Common myeloid progenitor, CD34-positive (primary cell): ENCODE measurements at regions not wholly inside any gene's neighbourhood (a gene's known extent, or its start where the extent isn't known, plus 50 kb on each side); places are given as distances from the start of the nearest gene placed in this dataset.
"Not testable (repeated sequence)": the region's sequence is repeated elsewhere in the genome, so short reads cannot be mapped to it uniquely, and the experiment has no call there.

Experiments used
- CTCF ChIA-PET: fragments of 350-600 bp; sonication (Branson Sonifier 250); formaldehyde crosslinking; loops from one replicate; lab custom pipeline; 2021; ENCODE audit warnings: antibody characterized with exemption; lab: Charles Lee
- POLR2A ChIA-PET: fragments of 350-600 bp; sonication (Branson Sonifier 250); formaldehyde crosslinking; loops from one replicate; lab custom pipeline; 2021; ENCODE audit warnings: antibody characterized with exemption; lab: Charles Lee
- DNase-seq, 3 donors: peaks; one replicate each; pipeline versions ENCODE4 v3.0.0 to v3.0.0-alpha.2; 2013
- H3K27ac ChIP-seq, 2 experiments: 1 replicate in 1 of 2; 2 replicates in 1 of 2; pipeline ENCODE4 v1.7.0; 2013; ENCODE audit warnings: inconsistent platforms in 2 of 2, low read length in 2 of 2, mild to moderate bottlenecking in 2 of 2, low read depth in 1 of 2, moderate library complexity in 1 of 2; ENCODE audit not compliant: severe bottlenecking in 2 of 2, insufficient read depth in 1 of 2, poor library complexity in 1 of 2
- H3K27me3 ChIP-seq, 5 experiments: replicated peaks in 2 of 5; 1 replicate in 3 of 5; 2 replicates in 2 of 5; pipeline versions ENCODE4 v1.6.1 to v1.7.0; 2013; ENCODE audit warnings: low read length in 4 of 5, mild to moderate bottlenecking in 2 of 5, moderate library complexity in 2 of 5, inconsistent platforms in 1 of 5; ENCODE audit not compliant: insufficient read depth in 5 of 5, control insufficient read depth in 4 of 5
- H3K36me3 ChIP-seq, 4 experiments: 1 replicate in 2 of 4; 2 replicates in 2 of 4; pipeline versions ENCODE4 v1.6.1 to v1.7.0; 2013; ENCODE audit warnings: low read length in 3 of 4, control low read depth in 1 of 4, mild to moderate bottlenecking in 1 of 4; ENCODE audit not compliant: control insufficient read depth in 4 of 4, insufficient read depth in 4 of 4
- H3K4me1 ChIP-seq, 4 experiments: 1 replicate in 3 of 4; 2 replicates in 1 of 4; pipeline versions ENCODE4 v1.6.1 to v1.7.1; 2013; ENCODE audit warnings: low read length in 3 of 4, mild to moderate bottlenecking in 3 of 4, control low read depth in 1 of 4, inconsistent platforms in 1 of 4, moderate library complexity in 1 of 4; ENCODE audit not compliant: control insufficient read depth in 4 of 4, insufficient read depth in 4 of 4; ENCODE audit errors: control extremely low read depth in 1 of 4
- H3K4me3 ChIP-seq, 7 experiments: 1 replicate in 4 of 7; 2 replicates in 3 of 7; pipeline versions ENCODE4 v1.5.1 to v1.7.0; 2013; ENCODE audit warnings: mild to moderate bottlenecking in 7 of 7, low read length in 6 of 7, moderate library complexity in 6 of 7, inconsistent platforms in 2 of 7, low read depth in 2 of 7, control low read depth in 1 of 7; ENCODE audit not compliant: insufficient read depth in 4 of 7, control insufficient read depth in 1 of 7; ENCODE audit errors: extremely low read depth in 1 of 7
- H3K9me3 ChIP-seq, 5 experiments: 1 replicate in 4 of 5; 2 replicates in 1 of 5; pipeline versions ENCODE4 v1.6.1 to v1.7.1; 2013; ENCODE audit warnings: low read length in 4 of 5, mild to moderate bottlenecking in 2 of 5, inconsistent platforms in 1 of 5, low read depth in 1 of 5, moderate library complexity in 1 of 5; ENCODE audit not compliant: control insufficient read depth in 4 of 5, insufficient read depth in 2 of 5; ENCODE audit errors: control extremely low read depth in 1 of 5
- WGBS: methylation state at CpG from one replicate; pipeline ENCODE4 v1.1.5; 2013; ENCODE audit not compliant: insufficient coverage; 5-methylcytosine and 5-hydroxymethylcytosine counted together

DNA sequence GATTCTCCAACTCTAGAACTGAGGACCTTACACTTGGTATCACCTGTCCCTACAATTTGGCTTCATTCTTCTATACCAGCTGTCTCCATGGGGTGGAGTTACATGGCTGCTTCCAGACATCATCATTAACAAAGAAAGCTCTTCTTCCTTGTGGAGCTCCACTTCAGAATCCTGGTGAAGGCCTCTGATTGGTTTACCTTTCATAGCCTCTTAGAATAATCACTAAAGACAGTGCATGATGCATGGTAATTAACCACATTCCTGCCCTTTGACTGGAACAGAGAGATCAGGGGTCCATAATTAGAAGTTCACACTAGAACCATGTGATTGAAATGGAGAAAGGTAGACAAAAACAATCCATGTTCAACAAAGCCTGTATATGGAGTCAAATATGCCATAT lies 112.6 kb upstream of the ZNF827 start:
- POLR2A ChIA-PET = interaction anchor here (0.6 kb wide), 1 partner anchor 44 kb away, joined by 3 read pairs; no protein-coding TSS in a partner anchor
- CTCF ChIA-PET = interaction anchor here (0.9 kb wide), 1 partner anchor 9 kb away, joined by 3 read pairs; no protein-coding TSS in a partner anchor

DNA sequence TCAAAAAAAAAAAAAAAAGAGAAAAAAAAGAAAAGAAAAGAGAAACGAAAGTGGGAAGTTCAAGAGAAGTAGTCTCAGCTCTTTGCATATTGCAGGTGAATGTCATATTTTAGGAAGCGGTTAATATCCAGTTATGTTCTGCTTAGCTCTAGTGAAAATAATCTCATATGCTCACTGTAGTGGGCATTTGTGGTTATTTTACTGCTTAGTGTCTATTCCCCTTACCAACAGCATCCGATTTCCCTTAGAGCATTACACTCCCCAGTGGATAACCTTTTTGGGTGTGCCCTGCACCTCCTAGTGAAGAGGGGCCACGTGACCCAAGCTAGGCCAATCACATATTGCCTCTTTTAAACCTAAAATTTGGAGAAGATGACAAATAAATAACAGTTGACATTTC lies 111.2 kb upstream of the ZNF827 start:
- DNase-seq = peak in 1 of 3 donors; percentile 21
- POLR2A ChIA-PET = interaction anchor here (0.6 kb wide), 1 partner anchor 505 kb away, joined by 3 read pairs; no protein-coding TSS in a partner anchor
- WGBS = no CpG with 5 or more reads among the region's 4 CpGs
- CTCF ChIA-PET = no interaction called here
- H3K4me3 ChIP-seq = no peak overlapping the region
- no peaks in the 10 kb centered on the region for H3K36me3 ChIP-seq
- H3K27ac ChIP-seq = no peak overlapping the region
- H3K9me3 ChIP-seq = peaks cover 0 to 5% (median 3%) of the 10 kb centered on the region in 5 experiments
- no peaks in the 10 kb centered on the region for H3K27me3 ChIP-seq
- H3K4me1 ChIP-seq = no peaks in the 10 kb centered on the region

More for the DNA sequence above, 112.6 kb upstream of the ZNF827 start:
- no peak for DNase-seq
- H3K27me3 ChIP-seq = peaks cover 0 to 4% (median 2%) of the 10 kb centered on the region in 5 experiments
- no peak overlapping the region for H3K4me3 ChIP-seq
- no peak overlapping the region for H3K27ac ChIP-seq
- no peaks in the 10 kb centered on the region for H3K36me3 ChIP-seq
- peaks cover 0 to 5% (median 3%) of the 10 kb centered on the region in 5 experiments for H3K9me3 ChIP-seq
- no peaks in the 10 kb centered on the region for H3K4me1 ChIP-seq

- POLR2A ChIA-PET, H3K9me3 ChIP-seq, H3K36me3 ChIP-seq, DNase-seq, H3K4me1 ChIP-seq, H3K27ac ChIP-seq, H3K4me3 ChIP-seq, CTCF ChIA-PET, H3K27me3 ChIP-seq: not testable (repeated sequence)
- WGBS = 86% methylated on average over 8 of the region's 8 CpGs
These were observed 109.1 kb upstream of the ZNF827 start for GRCh38 chr4:146047768-146048167.

- Histone ChIP-seq H3K4me1 (no peaks in the 10 kb centered on the region), H3K9me3 (no peaks in the 10 kb centered on the region), H3K4me3 (no peak overlapping the region), H3K36me3 (no peaks in the 10 kb centered on the region), H3K27ac (no peak overlapping the region), H3K27me3 (no peaks in the 10 kb centered on the region)
- no peak for DNase-seq
- CTCF ChIA-PET = no interaction called here
- POLR2A ChIA-PET = no interaction called here
- WGBS = no CpG with 5 or more reads among the region's 3 CpGs
These were observed 102.7 kb upstream of the ZNF827 start for GRCh38 chr4:146041139-146042004.

- ChIA-PET CTCF (no interaction called here), POLR2A (no interaction called here)
- no peak overlapping the region for H3K27ac ChIP-seq
- no peaks in the 10 kb centered on the region for H3K4me1 ChIP-seq
- H3K27me3 ChIP-seq = no peaks in the 10 kb centered on the region
- 75% methylated on average over 1 of the region's 1 CpG for WGBS
- no peaks in the 10 kb centered on the region for H3K9me3 ChIP-seq
- no peak overlapping the region for H3K4me3 ChIP-seq
- no peaks in the 10 kb centered on the region for H3K36me3 ChIP-seq
- DNase-seq = no peak
These were observed 102.0 kb upstream of the ZNF827 start for GRCh38 chr4:146040623-146041022.

DNA sequence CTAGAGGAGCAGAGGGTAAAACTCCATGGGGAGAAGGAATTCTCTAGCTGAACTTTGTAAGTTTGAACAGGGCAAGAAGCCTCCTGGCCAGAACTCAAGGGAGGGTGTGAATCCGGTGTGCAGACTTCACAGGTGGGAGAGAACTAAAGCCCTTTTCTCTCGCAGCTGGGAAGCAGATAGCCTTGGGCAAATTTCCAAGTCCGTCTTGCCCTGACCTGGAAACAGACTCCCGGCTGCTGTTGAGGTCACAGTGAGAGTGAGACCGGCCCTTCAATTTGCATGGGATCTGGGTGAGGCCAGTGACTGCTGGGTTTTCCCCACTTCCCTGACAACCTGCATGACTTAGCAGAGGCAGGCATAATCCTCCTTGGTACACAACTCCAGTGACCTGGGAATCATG lies 94.5 kb upstream of the ZNF827 start:
- no peaks in the 10 kb centered on the region for H3K4me1 ChIP-seq
- DNase-seq = no peak
- no peak overlapping the region for H3K27ac ChIP-seq
- no peak overlapping the region for H3K4me3 ChIP-seq
- no peaks in the 10 kb centered on the region for H3K27me3 ChIP-seq
- no peaks in the 10 kb centered on the region for H3K9me3 ChIP-seq
- 94% methylated on average over 3 of the region's 5 CpGs for WGBS
- ChIA-PET CTCF (no interaction called here), POLR2A (no interaction called here)
- no peaks in the 10 kb centered on the region for H3K36me3 ChIP-seq

- no peaks in the 10 kb centered on the region for H3K9me3 ChIP-seq
- H3K27ac ChIP-seq = no peak overlapping the region
- CTCF ChIA-PET = no interaction called here
- H3K36me3 ChIP-seq = no peaks in the 10 kb centered on the region
- POLR2A ChIA-PET = no interaction called here
- H3K27me3 ChIP-seq = no peaks in the 10 kb centered on the region
- no peak overlapping the region for H3K4me3 ChIP-seq
- WGBS = 55% methylated on average over 7 of the region's 7 CpGs
- DNase-seq = no peak
- H3K4me1 ChIP-seq = no peaks in the 10 kb centered on the region
These were observed 93.7 kb upstream of the ZNF827 start for GRCh38 chr4:146032234-146032860.
